ENCODE measurements at regions not wholly inside any gene's neighbourhood (a gene's known extent, or its start where the extent isn't known, plus 50 kb on each side); places are given as distances from the start of the nearest gene placed in this dataset.
"Not testable (repeated sequence)": the region's sequence is repeated elsewhere in the genome, so short reads cannot be mapped to it uniquely, and the experiment has no call there.

DNA sequence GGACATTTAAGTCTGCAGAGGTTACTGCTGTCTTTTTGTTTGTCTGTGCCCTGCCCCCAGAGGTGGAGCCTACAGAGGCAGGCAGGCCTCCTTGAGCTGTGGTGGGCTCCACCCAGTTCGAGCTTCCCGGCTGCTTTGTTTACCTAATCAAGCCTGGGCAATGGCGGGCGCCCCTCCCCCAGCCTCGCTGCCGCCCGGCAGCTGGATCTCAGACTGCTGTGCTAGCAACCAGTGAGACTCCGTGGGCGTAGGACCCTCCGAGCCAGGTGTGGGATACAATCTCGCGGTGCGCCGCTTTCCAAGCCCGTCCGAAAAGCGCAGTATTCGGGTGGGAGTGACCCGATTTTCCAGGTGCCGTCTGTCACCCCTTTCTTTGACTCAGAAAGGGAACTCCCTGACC is 198.4 kb upstream of the FERMT1 start:
- DNase-seq (ENCODE audit: low spot score), result not testable (repeated sequence)

DNA sequence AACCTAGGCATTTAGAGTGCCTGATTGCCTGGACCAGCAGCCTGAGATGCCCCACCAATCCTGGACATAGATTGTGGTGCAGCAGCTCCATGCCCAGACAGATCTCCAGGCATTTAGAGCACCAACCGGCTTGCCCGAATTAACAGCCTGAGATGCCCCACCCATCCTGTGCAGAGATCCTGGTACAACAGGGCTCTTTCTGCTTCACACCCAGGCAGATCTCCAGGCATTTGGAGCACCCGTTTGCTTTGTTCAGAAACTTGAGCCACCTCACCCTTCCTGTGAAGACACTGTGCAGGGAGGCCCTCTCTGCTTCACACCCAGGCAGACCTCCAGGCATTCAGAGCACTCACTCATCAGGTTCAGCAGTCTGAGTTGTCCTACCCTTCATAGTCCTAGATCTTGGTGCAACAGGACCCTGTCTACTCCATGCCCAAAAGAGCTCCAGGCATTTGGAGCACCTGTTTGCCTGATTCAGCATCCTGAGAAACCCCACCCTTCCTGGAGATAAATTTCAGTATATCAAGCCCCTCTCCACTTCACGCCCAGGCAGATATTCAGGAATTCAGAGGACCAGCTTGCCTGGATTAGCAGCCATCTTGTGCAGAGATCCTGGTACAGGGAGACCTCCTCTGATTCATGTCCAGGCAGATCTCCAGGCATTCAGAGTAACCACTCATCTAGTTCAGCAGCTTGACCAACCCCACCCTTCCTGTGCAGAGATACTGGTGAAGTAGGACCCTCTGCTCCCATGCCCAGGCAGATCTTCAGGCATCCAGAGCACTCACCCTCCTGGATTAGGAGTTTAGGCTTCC is 189.2 kb upstream of the FERMT1 start:
- DNase-seq (ENCODE audit: low spot score), result no peak

- no peak for DNase-seq (ENCODE audit: low spot score)
Measured at GRCh38 chr20:6311097-6311496, 188.3 kb upstream of the FERMT1 start.

DNA sequence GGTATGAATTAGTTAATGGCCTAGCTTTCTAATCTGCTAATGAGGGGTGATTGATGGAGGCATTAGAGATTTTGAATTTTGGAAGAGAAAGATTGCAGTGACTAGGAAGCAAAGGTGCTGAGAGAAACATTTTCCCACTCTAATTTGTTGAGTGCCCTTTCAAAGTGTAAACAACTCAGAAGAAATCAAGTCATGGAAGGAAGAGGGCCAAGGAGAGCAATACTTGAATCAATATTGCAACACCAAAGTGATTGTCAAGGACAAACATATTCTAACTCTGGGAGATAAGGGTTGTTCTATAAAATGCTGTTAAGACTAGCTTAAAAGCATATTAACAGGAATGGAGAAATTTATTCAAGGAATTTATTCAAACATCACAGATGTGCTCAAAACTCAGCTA is 182.7 kb upstream of the FERMT1 start:
- DNase-seq (ENCODE audit: low spot score), result no peak

GRCh38 chr20:6302041-6302440 is 179.2 kb upstream of the FERMT1 start:
- no peak for DNase-seq (ENCODE audit: low spot score)

- DNase-seq (ENCODE audit: low spot score), result no peak
Measured at GRCh38 chr20:6299456-6299855, 176.6 kb upstream of the FERMT1 start.

DNA sequence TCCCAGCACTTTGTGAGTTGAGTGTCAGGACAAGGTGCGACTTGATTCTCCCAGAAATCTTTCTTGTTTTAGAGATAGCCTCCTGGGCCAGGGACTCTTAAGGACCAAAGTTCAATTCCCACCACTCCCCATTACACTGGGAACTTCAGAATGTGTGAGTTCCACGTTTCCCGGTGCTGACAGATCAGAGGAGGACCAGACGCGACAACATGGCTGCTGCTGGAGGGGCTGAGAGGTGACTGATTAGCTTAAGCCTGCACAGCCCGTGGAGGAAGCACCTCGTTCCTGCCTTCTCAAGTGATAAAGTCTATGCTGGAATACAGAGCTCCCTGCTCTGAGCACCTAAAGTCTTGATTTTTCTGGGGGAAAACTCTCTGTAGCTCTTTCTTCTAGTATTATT is 175.2 kb upstream of the FERMT1 start:
- no peak for DNase-seq (ENCODE audit: low spot score)

GRCh38 chr20:6295867-6296256 is 173.0 kb upstream of the FERMT1 start:
- DNase-seq (ENCODE audit: low spot score), result no peak

GRCh38 chr20:6295127-6295866 is 172.5 kb upstream of the FERMT1 start:
- no peak for DNase-seq (ENCODE audit: low spot score)

DNA sequence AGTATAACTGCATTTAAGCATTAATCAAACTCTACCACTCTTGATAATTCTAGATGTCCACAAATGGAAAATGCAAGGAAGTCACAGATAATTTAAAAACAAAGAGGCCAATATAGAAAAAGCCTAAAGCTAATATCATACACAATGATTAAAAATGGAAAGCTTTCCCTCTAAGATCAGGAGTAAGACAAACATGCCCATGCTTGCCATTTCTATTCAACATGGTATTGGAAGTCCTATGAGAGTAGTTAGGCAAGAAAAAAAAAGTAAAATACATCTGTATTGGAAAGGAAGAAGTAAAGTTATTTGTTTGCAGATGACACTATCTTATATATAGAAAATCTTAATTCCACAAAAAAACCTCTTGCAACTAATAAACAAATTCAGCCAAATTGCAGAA is 164.6 kb upstream of the FERMT1 start:
- no peak for DNase-seq (ENCODE audit: low spot score)

- DNase-seq (ENCODE audit: low spot score), result no peak
Measured at GRCh38 chr20:6282642-6283041, 159.8 kb upstream of the FERMT1 start.

- no peak for DNase-seq (ENCODE audit: low spot score)
Measured at GRCh38 chr20:6277661-6278240, 154.9 kb upstream of the FERMT1 start.

- not testable (repeated sequence) for DNase-seq (ENCODE audit: low spot score)
Measured at GRCh38 chr20:6270404-6270803, 147.6 kb upstream of the FERMT1 start.

- DNase-seq (ENCODE audit: low spot score), result peak; percentile 6
Measured at GRCh38 chr20:6269168-6269873, 146.5 kb upstream of the FERMT1 start.

DNA sequence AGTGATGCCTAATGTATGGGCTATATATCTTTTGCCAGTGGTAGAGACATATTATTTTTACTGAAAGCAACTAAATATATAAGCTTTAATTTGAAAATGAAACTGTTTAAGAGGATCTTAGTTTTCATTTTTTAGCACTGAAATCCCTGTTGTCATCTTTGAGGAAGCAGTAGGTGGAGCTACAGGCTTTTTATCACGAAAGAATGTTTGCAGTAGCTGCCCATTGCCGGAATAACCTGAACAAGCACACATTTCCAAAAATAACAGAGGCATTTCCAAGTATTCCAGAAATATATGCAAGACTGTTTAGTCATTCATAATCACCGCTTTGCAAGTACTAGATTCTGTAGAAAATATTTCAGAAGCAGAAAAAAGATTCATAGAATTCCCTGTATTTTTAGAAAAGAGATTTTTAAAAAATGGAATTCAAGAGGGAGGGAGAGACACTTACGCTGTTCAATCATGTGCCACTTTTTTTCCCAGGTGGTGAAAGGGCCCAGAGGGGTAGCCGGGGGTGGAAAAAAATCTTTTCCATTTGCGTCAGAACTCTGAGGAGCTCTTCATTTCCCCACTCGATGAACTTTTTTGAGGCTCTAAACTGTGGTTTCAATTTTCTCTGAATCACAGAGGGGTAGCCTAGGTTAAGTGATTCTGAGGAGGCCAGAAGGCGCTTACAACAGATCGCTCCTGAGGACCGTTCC is 142.5 kb upstream of the FERMT1 start:
- DNase-seq (ENCODE audit: low spot score), result peak; percentile 17

DNA sequence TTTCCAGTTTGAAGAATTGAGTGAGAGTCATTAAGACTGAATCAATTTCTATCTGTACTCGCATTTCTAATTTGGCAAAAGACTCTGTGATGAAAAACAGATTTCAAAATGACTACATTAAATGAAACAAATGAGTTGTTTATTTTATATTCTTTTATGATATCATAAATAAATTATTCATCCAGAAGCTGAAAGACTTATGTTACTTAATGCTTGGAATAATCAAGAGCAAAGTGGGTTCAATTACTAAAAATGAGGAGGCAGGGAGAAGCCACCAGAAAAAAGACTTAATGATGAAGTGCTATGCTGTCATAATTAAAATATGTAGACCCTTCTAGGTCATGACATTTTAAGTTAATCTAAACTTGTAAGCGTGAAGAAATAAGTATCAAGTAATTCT is 130.6 kb upstream of the FERMT1 start:
- no peak for DNase-seq (ENCODE audit: low spot score)

DNA sequence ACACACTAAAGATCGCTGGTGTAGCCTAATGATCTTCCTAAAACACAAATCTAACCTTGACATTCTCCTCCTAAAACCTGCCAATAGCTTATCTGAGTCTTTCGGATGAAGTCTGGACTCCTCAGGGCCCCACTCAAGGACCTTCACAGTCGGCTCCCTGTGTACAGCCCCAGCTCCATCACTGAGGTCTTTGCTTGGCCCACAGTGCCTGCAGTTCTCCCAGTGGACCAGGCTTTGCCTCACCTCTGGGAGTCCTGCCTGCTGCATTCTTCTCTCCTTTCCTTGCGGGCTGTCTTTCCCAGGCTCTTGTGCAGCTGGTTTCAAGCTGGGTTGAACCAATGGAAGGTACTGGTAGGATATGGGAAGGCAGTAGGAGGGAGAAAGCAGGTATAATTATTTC is 122.6 kb upstream of the FERMT1 start:
- no peak for DNase-seq (ENCODE audit: low spot score)

GRCh38 chr20:6241591-6241990 is 118.8 kb upstream of the FERMT1 start:
- DNase-seq (ENCODE audit: low spot score), result no peak

DNA sequence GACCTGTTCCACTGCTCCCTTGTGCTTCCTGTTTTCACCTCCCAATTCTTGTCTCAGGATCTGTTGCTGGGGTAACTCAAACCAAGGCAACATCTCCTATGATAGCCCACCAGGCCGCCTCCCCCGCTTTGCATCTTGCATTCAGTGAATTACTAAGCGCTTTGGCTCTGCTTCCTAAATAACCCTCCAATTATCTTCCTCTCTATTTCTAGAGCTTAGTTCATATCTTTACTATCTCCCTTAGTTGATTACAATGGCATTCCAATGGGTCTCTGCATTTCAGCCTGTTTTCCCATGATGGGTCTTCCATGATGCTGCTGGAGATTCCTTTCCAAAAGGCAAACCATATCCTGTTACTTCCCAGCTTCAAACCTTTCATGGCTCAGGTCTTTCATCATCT is 117.2 kb upstream of the FERMT1 start:
- no peak for DNase-seq (ENCODE audit: low spot score)

GRCh38 chr20:6238421-6238820 is 115.6 kb upstream of the FERMT1 start:
- no peak for DNase-seq (ENCODE audit: low spot score)

- no peak for DNase-seq (ENCODE audit: low spot score)
Measured at GRCh38 chr20:6235510-6235909, 112.7 kb upstream of the FERMT1 start.

- no peak for DNase-seq (ENCODE audit: low spot score)
Measured at GRCh38 chr20:6232436-6232835, 109.6 kb upstream of the FERMT1 start.

Data from hematopoietic multipotent progenitor cell treated with erythropoietin and hydrocortisone succinate and interleukin-3 and kit ligand, for 17 days (in vitro differentiated cells).